Endothelial cell (in vitro differentiated cells): ENCODE measurements at regions not wholly inside any gene's neighbourhood (a gene's known extent, or its start where the extent isn't known, plus 50 kb on each side); places are given as distances from the start of the nearest gene placed in this dataset.

ENCODE experiments used
- DNase-seq: peaks from one replicate; pipeline ENCODE4 v3.0.0; 2021; ENCODE audit warnings: low spot score
- H3K27ac Mint-ChIP-seq: one replicate; pipeline ENCODE4 v1.8.0; 2021; ENCODE audit warnings: mixed read lengths, inconsistent platforms; ENCODE audit not compliant: unreplicated experiment
- H3K27me3 Mint-ChIP-seq: one replicate; pipeline ENCODE4 v1.8.0; 2021; ENCODE audit warnings: mild to moderate bottlenecking, moderate library complexity, mixed read lengths, inconsistent platforms; ENCODE audit not compliant: unreplicated experiment
- H3K36me3 Mint-ChIP-seq: one replicate; pipeline ENCODE4 v1.8.0; 2021; ENCODE audit warnings: mild to moderate bottlenecking, low read depth, mixed read lengths, inconsistent platforms; ENCODE audit not compliant: unreplicated experiment
- H3K4me1 Mint-ChIP-seq: one replicate; pipeline ENCODE4 v1.8.0; 2021; ENCODE audit warnings: mild to moderate bottlenecking, mixed read lengths, inconsistent platforms; ENCODE audit not compliant: unreplicated experiment
- H3K4me3 Mint-ChIP-seq: one replicate; pipeline ENCODE4 v1.8.0; 2021; ENCODE audit warnings: mild to moderate bottlenecking, mixed read lengths, inconsistent platforms; ENCODE audit not compliant: unreplicated experiment
- H3K9me3 Mint-ChIP-seq: one replicate; pipeline ENCODE4 v1.8.0; 2021; ENCODE audit warnings: mixed read lengths, inconsistent platforms; ENCODE audit not compliant: unreplicated experiment
- TF ChIP-seq, protein P1 (sequence below): fragments of 200-600 bp; sonication (generic); IDR thresholded peaks from one replicate; pipeline ENCODE4 v1.5.0; 2021; ENCODE audit warnings: antibody characterized with exemption; ENCODE audit not compliant: unreplicated experiment

DNA sequence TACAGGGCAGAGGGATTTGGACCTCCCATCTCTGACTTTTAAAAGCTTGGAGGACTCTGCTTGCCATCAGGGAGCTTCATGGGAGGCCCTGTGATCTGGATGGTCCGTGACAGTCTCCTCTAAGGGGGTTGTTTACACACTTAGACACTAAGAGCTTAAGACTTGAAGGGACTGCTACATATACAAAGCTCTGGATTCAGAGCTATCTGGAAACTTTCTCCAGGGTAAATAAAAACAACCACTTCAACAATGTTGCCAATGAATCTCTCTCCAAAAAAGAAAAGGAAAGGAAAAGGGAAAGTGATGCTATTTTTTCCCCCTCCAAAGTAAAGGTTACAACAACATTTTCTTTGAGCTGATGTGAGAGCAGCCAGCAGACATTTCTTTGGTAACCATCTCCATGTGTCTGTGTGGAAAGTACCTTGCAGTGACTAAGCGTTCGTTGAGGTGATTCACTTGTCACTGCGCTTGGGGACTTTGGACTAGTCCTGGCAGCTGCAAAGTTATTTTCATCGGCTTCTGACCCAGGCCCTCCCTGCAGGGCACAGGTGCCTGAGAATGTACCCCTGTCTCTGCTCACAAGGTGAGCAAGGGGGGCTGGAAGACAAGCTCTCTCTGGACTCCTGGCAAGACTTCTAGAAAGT is 262.1 kb upstream of the KLF4 start:
- Mint-ChIP-seq H3K9me3 (no peaks in the 10 kb centered on the region), H3K27ac (no peak overlapping the region), H3K4me1 (peaks cover 7% of the 10 kb centered on the region), H3K27me3 (peaks cover 3% of the 10 kb centered on the region), H3K36me3 (no peaks in the 10 kb centered on the region), H3K4me3 (no peak overlapping the region)
- no peak for DNase-seq
- TF ChIP-seq, protein P1, sequence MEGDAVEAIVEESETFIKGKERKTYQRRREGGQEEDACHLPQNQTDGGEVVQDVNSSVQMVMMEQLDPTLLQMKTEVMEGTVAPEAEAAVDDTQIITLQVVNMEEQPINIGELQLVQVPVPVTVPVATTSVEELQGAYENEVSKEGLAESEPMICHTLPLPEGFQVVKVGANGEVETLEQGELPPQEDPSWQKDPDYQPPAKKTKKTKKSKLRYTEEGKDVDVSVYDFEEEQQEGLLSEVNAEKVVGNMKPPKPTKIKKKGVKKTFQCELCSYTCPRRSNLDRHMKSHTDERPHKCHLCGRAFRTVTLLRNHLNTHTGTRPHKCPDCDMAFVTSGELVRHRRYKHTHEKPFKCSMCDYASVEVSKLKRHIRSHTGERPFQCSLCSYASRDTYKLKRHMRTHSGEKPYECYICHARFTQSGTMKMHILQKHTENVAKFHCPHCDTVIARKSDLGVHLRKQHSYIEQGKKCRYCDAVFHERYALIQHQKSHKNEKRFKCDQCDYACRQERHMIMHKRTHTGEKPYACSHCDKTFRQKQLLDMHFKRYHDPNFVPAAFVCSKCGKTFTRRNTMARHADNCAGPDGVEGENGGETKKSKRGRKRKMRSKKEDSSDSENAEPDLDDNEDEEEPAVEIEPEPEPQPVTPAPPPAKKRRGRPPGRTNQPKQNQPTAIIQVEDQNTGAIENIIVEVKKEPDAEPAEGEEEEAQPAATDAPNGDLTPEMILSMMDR, result no peak

DNA sequence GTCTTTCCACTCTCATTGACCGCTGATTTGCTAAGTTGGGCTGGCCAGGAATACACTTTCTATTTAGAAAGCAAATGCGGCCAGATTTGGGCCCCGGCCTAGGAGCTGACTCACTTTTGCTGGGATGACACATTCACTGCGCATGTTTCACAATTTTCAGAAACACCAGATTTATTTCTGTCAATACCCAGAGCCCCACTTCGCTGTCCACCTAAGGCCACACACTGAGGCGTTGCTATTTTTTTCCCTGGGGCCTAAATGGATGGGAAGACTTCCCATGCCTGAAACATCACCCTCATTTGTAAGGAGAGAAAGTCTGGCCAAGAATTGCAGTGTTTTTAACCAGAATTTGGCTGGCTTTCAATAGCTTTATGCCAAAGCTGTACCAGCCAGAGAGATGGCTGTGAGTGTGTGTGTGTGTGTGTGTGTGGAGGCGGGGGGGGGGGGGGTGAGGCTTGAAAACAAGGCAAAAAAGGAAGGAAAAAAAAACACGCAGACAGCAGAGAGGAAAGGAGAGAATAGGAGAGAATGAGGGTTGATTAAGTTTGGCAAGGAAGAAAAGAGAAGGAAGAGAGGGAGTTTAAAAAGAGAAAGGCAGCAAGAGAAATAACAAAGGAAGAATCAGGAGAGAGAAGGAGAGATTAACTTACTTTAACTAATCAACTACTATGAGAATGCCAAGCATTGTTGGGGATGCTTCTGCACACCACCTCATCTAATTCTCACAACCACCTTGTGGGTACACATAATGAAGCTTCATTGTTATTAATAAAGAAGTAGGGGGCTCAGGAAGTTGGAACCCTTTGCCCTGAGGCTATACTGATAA is 261.4 kb upstream of the KLF4 start:
- no peaks in the 10 kb centered on the region for H3K9me3 Mint-ChIP-seq
- peaks cover 3% of the 10 kb centered on the region for H3K27me3 Mint-ChIP-seq
- no peak for DNase-seq
- no peaks in the 10 kb centered on the region for H3K36me3 Mint-ChIP-seq
- no peak overlapping the region for H3K27ac Mint-ChIP-seq
- TF ChIP-seq, protein P1, result no peak
- H3K4me3 Mint-ChIP-seq, result no peak overlapping the region
- peaks cover 7% of the 10 kb centered on the region for H3K4me1 Mint-ChIP-seq

DNA sequence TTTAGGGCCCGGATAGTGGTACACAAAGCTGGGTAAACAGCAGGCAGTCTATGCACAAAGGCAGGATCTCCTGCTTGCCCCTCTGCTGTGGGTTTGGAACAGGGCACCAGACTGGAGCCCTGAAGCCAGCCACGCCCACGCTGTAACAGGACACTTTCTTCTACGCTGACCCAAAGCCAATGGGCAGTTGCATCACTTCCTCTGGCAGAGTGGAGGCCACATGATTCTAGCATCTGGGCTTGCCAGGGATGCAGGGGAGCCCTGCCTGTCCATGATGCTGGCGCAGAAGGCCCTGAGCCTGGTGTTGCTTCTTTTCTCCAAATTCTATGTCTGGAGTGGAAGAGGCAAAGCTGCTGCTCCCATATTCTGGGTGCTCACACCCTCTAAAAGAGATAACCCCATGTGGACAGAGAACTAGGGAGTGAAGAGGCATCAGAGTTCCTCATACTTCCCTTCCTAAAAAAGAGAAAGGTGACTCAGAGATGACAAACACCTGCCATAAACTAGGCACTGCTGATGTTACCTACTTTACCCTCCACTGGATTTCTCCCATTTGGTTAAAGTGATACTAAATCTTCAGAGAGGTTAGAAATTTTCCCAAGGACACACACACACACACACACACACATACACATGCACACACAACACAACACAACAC is 260.3 kb upstream of the KLF4 start:
- Mint-ChIP-seq H3K9me3 (no peaks in the 10 kb centered on the region), H3K4me1 (peaks cover 7% of the 10 kb centered on the region), H3K36me3 (no peaks in the 10 kb centered on the region), H3K4me3 (no peak overlapping the region), H3K27ac (no peak overlapping the region), H3K27me3 (peaks cover 4% of the 10 kb centered on the region)
- DNase-seq, result no peak
- TF ChIP-seq, protein P1, result no peak

DNA sequence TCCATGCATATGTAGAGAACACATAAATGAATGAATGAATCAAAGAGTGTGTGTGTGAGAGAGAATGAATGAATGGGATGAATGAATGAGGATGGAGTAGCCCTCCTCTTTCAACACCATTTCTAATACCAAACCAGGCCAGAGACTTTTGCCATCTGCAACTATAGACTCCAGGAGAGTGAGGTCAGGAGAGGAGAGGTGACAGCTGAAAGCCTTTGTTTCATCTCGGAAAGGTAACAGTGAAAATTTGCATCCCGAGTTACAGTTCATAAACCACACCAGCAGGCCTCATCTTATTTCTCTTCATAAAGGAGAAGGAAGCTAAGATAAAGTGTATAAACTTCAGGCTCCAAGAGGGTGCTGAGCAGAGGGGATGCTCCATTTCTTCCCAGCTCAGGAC is 255.3 kb upstream of the KLF4 start:
- DNase-seq, result no peak
- Mint-ChIP-seq H3K4me1 (peaks cover 7% of the 10 kb centered on the region), H3K27me3 (peaks cover 8% of the 10 kb centered on the region), H3K27ac (no peak overlapping the region), H3K9me3 (no peaks in the 10 kb centered on the region), H3K36me3 (no peaks in the 10 kb centered on the region), H3K4me3 (no peak overlapping the region)
- TF ChIP-seq, protein P1, result no peak
